ENCODE measurements at regions not wholly inside any gene's neighbourhood (a gene's known extent, or its start where the extent isn't known, plus 50 kb on each side); places are given as distances from the start of the nearest gene placed in this dataset.

- Histone ChIP-seq H3K9me3 (ENCODE audit: control insufficient read depth, low read length) (no peaks in the 10 kb centered on the region), H3K4me1 (ENCODE audit: control insufficient read depth, insufficient read depth, low read length, poor library complexity, severe bottlenecking) (no peaks in the 10 kb centered on the region), H3K4me3 (ENCODE audit: extremely low read depth, insufficient read depth, low read length, poor library complexity, severe bottlenecking) (no peak overlapping the region), H3K27ac (ENCODE audit: low read depth, low read length, severe bottlenecking) (no peak overlapping the region), H3K36me3 (ENCODE audit: control insufficient read depth, insufficient read depth, low read length) (no peaks in the 10 kb centered on the region)
- 100% methylated on average over 2 of the region's 4 CpGs for WGBS, 2 experiments (ENCODE audit: insufficient coverage in 2 of 2)
Observed at GRCh38 chr4:181536196-181536746, 706.9 kb upstream of the TENM3 start.

GRCh38 chr4:181536811-181537434 is 706.3 kb upstream of the TENM3 start:
- Histone ChIP-seq H3K4me3 (ENCODE audit: extremely low read depth, insufficient read depth, low read length, poor library complexity, severe bottlenecking) (no peak overlapping the region), H3K27ac (ENCODE audit: low read depth, low read length, severe bottlenecking) (no peak overlapping the region), H3K36me3 (ENCODE audit: control insufficient read depth, insufficient read depth, low read length) (no peaks in the 10 kb centered on the region), H3K9me3 (ENCODE audit: control insufficient read depth, low read length) (no peaks in the 10 kb centered on the region), H3K4me1 (ENCODE audit: control insufficient read depth, insufficient read depth, low read length, poor library complexity, severe bottlenecking) (no peaks in the 10 kb centered on the region)
- 80 to 100% methylated on average over 1 of the region's 5 CpGs for WGBS, 2 experiments (ENCODE audit: insufficient coverage in 2 of 2)

GRCh38 chr4:181538431-181538830 is 704.8 kb upstream of the TENM3 start:
- H3K27ac ChIP-seq (ENCODE audit: low read depth, low read length, severe bottlenecking): no peak overlapping the region
- H3K36me3 ChIP-seq (ENCODE audit: control insufficient read depth, insufficient read depth, low read length): no peaks in the 10 kb centered on the region
- no peak overlapping the region for H3K4me3 ChIP-seq (ENCODE audit: extremely low read depth, insufficient read depth, low read length, poor library complexity, severe bottlenecking)
- WGBS, 2 experiments (ENCODE audit: insufficient coverage in 2 of 2): 85 to 86% methylated on average over 2 of the region's 3 CpGs
- H3K4me1 ChIP-seq (ENCODE audit: control insufficient read depth, insufficient read depth, low read length, poor library complexity, severe bottlenecking): no peaks in the 10 kb centered on the region
- no peaks in the 10 kb centered on the region for H3K9me3 ChIP-seq (ENCODE audit: control insufficient read depth, low read length)

- WGBS, 2 experiments (ENCODE audit: insufficient coverage in 2 of 2): 100% methylated on average over 1 of the region's 2 CpGs; no CpG with 5 or more reads in 1 of the 2 experiments
- no peak overlapping the region for H3K27ac ChIP-seq (ENCODE audit: low read depth, low read length, severe bottlenecking)
- H3K9me3 ChIP-seq (ENCODE audit: control insufficient read depth, low read length): no peaks in the 10 kb centered on the region
- no peak overlapping the region for H3K4me3 ChIP-seq (ENCODE audit: extremely low read depth, insufficient read depth, low read length, poor library complexity, severe bottlenecking)
- no peaks in the 10 kb centered on the region for H3K36me3 ChIP-seq (ENCODE audit: control insufficient read depth, insufficient read depth, low read length)
- H3K4me1 ChIP-seq (ENCODE audit: control insufficient read depth, insufficient read depth, low read length, poor library complexity, severe bottlenecking): no peaks in the 10 kb centered on the region
Observed at GRCh38 chr4:181541396-181541795, 701.8 kb upstream of the TENM3 start.

GRCh38 chr4:181548873-181549575 is 694.2 kb upstream of the TENM3 start:
- H3K9me3 ChIP-seq (ENCODE audit: control insufficient read depth, low read length): no peaks in the 10 kb centered on the region
- no peak overlapping the region for H3K4me3 ChIP-seq (ENCODE audit: extremely low read depth, insufficient read depth, low read length, poor library complexity, severe bottlenecking)
- H3K27ac ChIP-seq (ENCODE audit: low read depth, low read length, severe bottlenecking): no peak overlapping the region
- WGBS, 2 experiments (ENCODE audit: insufficient coverage in 2 of 2): 79 to 83% methylated on average over 7 of the region's 9 CpGs
- H3K36me3 ChIP-seq (ENCODE audit: control insufficient read depth, insufficient read depth, low read length): no peaks in the 10 kb centered on the region
- peaks cover 7% of the 10 kb centered on the region for H3K4me1 ChIP-seq (ENCODE audit: control insufficient read depth, insufficient read depth, low read length, poor library complexity, severe bottlenecking)

GRCh38 chr4:181549576-181550188 is 693.5 kb upstream of the TENM3 start:
- Histone ChIP-seq H3K36me3 (ENCODE audit: control insufficient read depth, insufficient read depth, low read length) (no peaks in the 10 kb centered on the region), H3K4me3 (ENCODE audit: extremely low read depth, insufficient read depth, low read length, poor library complexity, severe bottlenecking) (no peak overlapping the region), H3K9me3 (ENCODE audit: control insufficient read depth, low read length) (no peaks in the 10 kb centered on the region), H3K27ac (ENCODE audit: low read depth, low read length, severe bottlenecking) (no peak overlapping the region), H3K4me1 (ENCODE audit: control insufficient read depth, insufficient read depth, low read length, poor library complexity, severe bottlenecking) (peaks cover 7% of the 10 kb centered on the region)
- WGBS, 2 experiments (ENCODE audit: insufficient coverage in 2 of 2): no CpG with 5 or more reads among the region's 3 CpGs

GRCh38 chr4:181550381-181550780 is 692.8 kb upstream of the TENM3 start:
- Histone ChIP-seq H3K9me3 (ENCODE audit: control insufficient read depth, low read length) (no peaks in the 10 kb centered on the region), H3K27ac (ENCODE audit: low read depth, low read length, severe bottlenecking) (no peak overlapping the region), H3K4me3 (ENCODE audit: extremely low read depth, insufficient read depth, low read length, poor library complexity, severe bottlenecking) (no peak overlapping the region), H3K4me1 (ENCODE audit: control insufficient read depth, insufficient read depth, low read length, poor library complexity, severe bottlenecking) (peaks cover 7% of the 10 kb centered on the region), H3K36me3 (ENCODE audit: control insufficient read depth, insufficient read depth, low read length) (no peaks in the 10 kb centered on the region)
- WGBS, 2 experiments (ENCODE audit: insufficient coverage in 2 of 2): no CpG with 5 or more reads among the region's 1 CpG

- Histone ChIP-seq H3K27ac (ENCODE audit: low read depth, low read length, severe bottlenecking) (no peak overlapping the region), H3K9me3 (ENCODE audit: control insufficient read depth, low read length) (no peaks in the 10 kb centered on the region), H3K4me3 (ENCODE audit: extremely low read depth, insufficient read depth, low read length, poor library complexity, severe bottlenecking) (no peak overlapping the region), H3K4me1 (ENCODE audit: control insufficient read depth, insufficient read depth, low read length, poor library complexity, severe bottlenecking) (no peaks in the 10 kb centered on the region), H3K36me3 (ENCODE audit: control insufficient read depth, insufficient read depth, low read length) (no peaks in the 10 kb centered on the region)
- 60 to 84% methylated on average over 2 to 3 of the region's 4 CpGs for WGBS, 2 experiments (ENCODE audit: insufficient coverage in 2 of 2)
Observed at GRCh38 chr4:181559637-181560036, 683.6 kb upstream of the TENM3 start.

- H3K4me3 ChIP-seq (ENCODE audit: extremely low read depth, insufficient read depth, low read length, poor library complexity, severe bottlenecking): no peak overlapping the region
- H3K9me3 ChIP-seq (ENCODE audit: control insufficient read depth, low read length): no peaks in the 10 kb centered on the region
- H3K36me3 ChIP-seq (ENCODE audit: control insufficient read depth, insufficient read depth, low read length): no peaks in the 10 kb centered on the region
- no peak overlapping the region for H3K27ac ChIP-seq (ENCODE audit: low read depth, low read length, severe bottlenecking)
- no peaks in the 10 kb centered on the region for H3K4me1 ChIP-seq (ENCODE audit: control insufficient read depth, insufficient read depth, low read length, poor library complexity, severe bottlenecking)
- 92% methylated on average over 2 of the region's 2 CpGs; no CpG with 5 or more reads in 1 of the 2 experiments for WGBS, 2 experiments (ENCODE audit: insufficient coverage in 2 of 2)
Observed at GRCh38 chr4:181562399-181562798, 680.8 kb upstream of the TENM3 start.

GRCh38 chr4:181564625-181565024 is 678.6 kb upstream of the TENM3 start:
- H3K9me3 ChIP-seq (ENCODE audit: control insufficient read depth, low read length): no peaks in the 10 kb centered on the region
- H3K4me3 ChIP-seq (ENCODE audit: extremely low read depth, insufficient read depth, low read length, poor library complexity, severe bottlenecking): no peak overlapping the region
- H3K27ac ChIP-seq (ENCODE audit: low read depth, low read length, severe bottlenecking): no peak overlapping the region
- H3K4me1 ChIP-seq (ENCODE audit: control insufficient read depth, insufficient read depth, low read length, poor library complexity, severe bottlenecking): no peaks in the 10 kb centered on the region
- WGBS, 2 experiments (ENCODE audit: insufficient coverage in 2 of 2): 70 to 79% methylated on average over 2 to 3 of the region's 6 CpGs
- H3K36me3 ChIP-seq (ENCODE audit: control insufficient read depth, insufficient read depth, low read length): no peaks in the 10 kb centered on the region

Measured in mesodermal cell (in vitro differentiated cells).